Thyroid gland (tissue), 4 donors: ENCODE measurements at regions not wholly inside any gene's neighbourhood (a gene's known extent, or its start where the extent isn't known, plus 50 kb on each side); places are given as distances from the start of the nearest gene placed in this dataset.

Experiments used
- CTCF ChIP-seq, 6 experiments: fragments of 200-600 bp in 3 of 6; fragments of 450-650 bp in 3 of 6; sonication (generic) in 3 of 6; IDR thresholded peaks; one replicate each; pipeline ENCODE4 v1.5.1; 2016 to 2019; ENCODE audit warnings: antibody characterized with exemption in 6 of 6, mild to moderate bottlenecking in 2 of 6, inconsistent platforms in 1 of 6, moderate library complexity in 1 of 6
- POLR2A ChIP-seq, 2 donors: fragments of 450-650 bp; IDR thresholded peaks; one replicate each; pipeline ENCODE4 v1.6.1; 2017; ENCODE audit warnings: antibody characterized with exemption in 2 of 2, mild to moderate bottlenecking in 2 of 2, moderate library complexity in 1 of 2

DNA sequence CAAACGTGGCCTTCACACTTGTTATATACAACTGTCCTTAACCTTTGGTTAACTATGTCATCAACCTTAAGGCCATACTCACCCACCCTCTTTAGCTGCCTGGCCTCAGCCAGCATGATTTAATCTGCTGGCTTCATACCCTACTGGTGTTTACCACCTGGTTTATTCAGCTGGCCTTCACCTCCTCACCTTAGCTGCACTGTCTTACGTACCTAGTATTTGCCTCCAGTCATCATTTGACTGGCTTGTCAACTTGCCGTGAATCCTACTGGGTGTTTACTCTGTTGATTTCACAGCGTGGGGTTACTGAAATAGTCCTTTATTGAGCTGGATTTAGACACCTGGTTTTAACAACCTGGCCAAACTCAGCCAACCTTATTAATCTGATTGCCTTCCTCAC is 102.8 kb downstream of the IL12A start:
- TF ChIP-seq CTCF (IDR thresholded peaks at IDR 0.05): no peak
- no peak for TF ChIP-seq POLR2A (IDR thresholded peaks at IDR 0.05)
